A549 (cell line): ENCODE measurements at regions not wholly inside any gene's neighbourhood (a gene's known extent, or its start where the extent isn't known, plus 50 kb on each side); places are given as distances from the start of the nearest gene placed in this dataset.

ENCODE experiments used
- BCL3 ChIP-seq: fragments of >200 bp; sonication (Bioruptor Twin); formaldehyde crosslinking; IDR thresholded peaks from 3 replicates; pipeline ENCODE4 v1.6.1; 2016
- CHD2 ChIP-seq: fragments of 150-350 bp; IDR thresholded peaks from 2 replicates; pipeline ENCODE4 v1.6.1; 2014; ENCODE audit warnings: low read length; ENCODE audit not compliant: partially characterized antibody
- CTCF ChIP-seq: fragments of >200 bp; sonication (Bioruptor Twin); formaldehyde crosslinking; IDR thresholded peaks from 3 replicates; pipeline ENCODE4 v1.5.1; 2016
- EP300 ChIP-seq, 2 experiments: fragments of >200 bp; sonication (Bioruptor Twin); formaldehyde crosslinking; IDR thresholded peaks; 2 replicates in 1 of 2; 3 replicates in 1 of 2; pipeline ENCODE4 v1.6.1; 2016 to 2017
- JUN ChIP-seq, 2 experiments: fragments of >200 bp; sonication (Bioruptor Twin); formaldehyde crosslinking; IDR thresholded peaks; 2 replicates in 1 of 2; 3 replicates in 1 of 2; pipeline ENCODE4 v1.6.1; 2016 to 2017
- MAX ChIP-seq: IDR thresholded peaks from 2 replicates; pipeline ENCODE4 v1.6.1; 2012
- POLR2A ChIP-seq: IDR thresholded peaks from 2 replicates; pipeline ENCODE4 v1.6.1; 2012; ENCODE audit warnings: mild to moderate bottlenecking, low read length
- RAD21 ChIP-seq, 2 experiments: fragments of >200 bp in 1 of 2; sonication (Bioruptor Twin) in 1 of 2; formaldehyde crosslinking in 1 of 2; IDR thresholded peaks in 1 of 2; conservative IDR thresholded peaks in 1 of 2; 2 replicates in 1 of 2; 3 replicates in 1 of 2; pipeline ENCODE4 v1.6.1; 2012 to 2018; ENCODE audit warnings: inconsistent platforms in 1 of 2
- SMC3 ChIP-seq: fragments of >200 bp; sonication (Bioruptor Twin); formaldehyde crosslinking; IDR thresholded peaks from 3 replicates; pipeline ENCODE4 v1.6.1; 2018; ENCODE audit warnings: inconsistent platforms

- TF ChIP-seq RAD21 (conservative IDR thresholded peaks at IDR 0.05 in 1 of 2, IDR thresholded peaks at IDR 0.05 in 1 of 2) = no peak
- TF ChIP-seq POLR2A = no peak
- TF ChIP-seq BCL3 = no peak
- TF ChIP-seq CHD2 = no peak
- TF ChIP-seq CTCF = no peak
- peak; percentile 27 for TF ChIP-seq MAX
- TF ChIP-seq EP300 (IDR thresholded peaks at IDR 0.05) = peak in 1 of 2 experiments; percentile 51; a peak in 1 of 5 replicates
- TF ChIP-seq JUN (IDR thresholded peaks at IDR 0.05) = no peak
- no peak for TF ChIP-seq SMC3
Observed at GRCh38 chr3:159928666-159929065, 60.0 kb upstream of the IL12A start.
